Ishikawa (cell line): ENCODE measurements at regions not wholly inside any gene's neighbourhood (a gene's known extent, or its start where the extent isn't known, plus 50 kb on each side); places are given as distances from the start of the nearest gene placed in this dataset.

Experiments used
- CEBPB ChIP-seq: IDR thresholded peaks from 2 replicates; pipeline ENCODE4 v1.6.1; 2012
- CREB1 ChIP-seq: IDR thresholded peaks from 2 replicates; pipeline ENCODE4 v1.6.1; 2012; ENCODE audit warnings: low read depth
- EGR1 ChIP-seq: IDR thresholded peaks from 2 replicates; pipeline ENCODE4 v1.6.1; 2012
- EP300 ChIP-seq: IDR thresholded peaks from 2 replicates; pipeline ENCODE4 v1.6.1; 2012; ENCODE audit warnings: borderline replicate concordance
- FOXM1 ChIP-seq: IDR thresholded peaks from 2 replicates; pipeline ENCODE4 v1.6.1; 2012; ENCODE audit warnings: low read depth, borderline replicate concordance
- MAX ChIP-seq: IDR thresholded peaks from 2 replicates; pipeline ENCODE4 v1.6.1; 2012
- NFIC ChIP-seq: IDR thresholded peaks from 2 replicates; pipeline ENCODE4 v1.6.1; 2012
- RAD21 ChIP-seq: IDR thresholded peaks from 2 replicates; pipeline ENCODE4 v1.6.1; 2012; ENCODE audit warnings: low read depth
- REST ChIP-seq: IDR thresholded peaks from 2 replicates; pipeline ENCODE4 v1.6.1; 2012; ENCODE audit warnings: low read depth, mild to moderate bottlenecking
- TAF1 ChIP-seq: IDR thresholded peaks from 2 replicates; pipeline ENCODE4 v1.6.1; 2012; ENCODE audit warnings: low read depth, mild to moderate bottlenecking
- TCF12 ChIP-seq: IDR thresholded peaks from 2 replicates; pipeline ENCODE4 v1.6.1; 2012; ENCODE audit warnings: low read depth
- TEAD4 ChIP-seq: IDR thresholded peaks from 2 replicates; pipeline ENCODE4 v1.6.1; 2012
- USF1 ChIP-seq: IDR thresholded peaks from 2 replicates; pipeline ENCODE4 v1.6.1; 2012
- YY1 ChIP-seq: IDR thresholded peaks from 2 replicates; pipeline ENCODE4 v1.6.1; 2012; ENCODE audit warnings: low read depth
- ZBTB7A ChIP-seq: IDR thresholded peaks from 2 replicates; pipeline ENCODE4 v1.6.1; 2012; ENCODE audit warnings: low read depth

- TF ChIP-seq USF1 = no peak
- 0 out of 2 replicates have a peak, but pooled peaks have one; percentile 26 for TF ChIP-seq MAX
- peak; percentile 24; the same call in 1 of the 2 replicates for TF ChIP-seq TCF12
- TF ChIP-seq RAD21 = no peak
- TF ChIP-seq NFIC = peak; percentile 44; the same call in 1 of the 2 replicates
- no peak for TF ChIP-seq TAF1
- TF ChIP-seq EP300 = peak; percentile 77
- peak; percentile 57; the same call in 1 of the 2 replicates for TF ChIP-seq FOXM1
- no peak for TF ChIP-seq CREB1
- no peak for TF ChIP-seq ZBTB7A
- TF ChIP-seq YY1 = no peak
- no peak for TF ChIP-seq EGR1
- peak; percentile 65 for TF ChIP-seq TEAD4
- peak; percentile 58 for TF ChIP-seq CEBPB
- TF ChIP-seq REST = no peak
Measured at GRCh38 chr6:139973669-139974344, 599.4 kb upstream of the CITED2 start.

- TF ChIP-seq YY1 = no peak
- TF ChIP-seq TCF12 = no peak
- TF ChIP-seq TEAD4 = no peak
- no peak for TF ChIP-seq EP300
- no peak for TF ChIP-seq MAX
- no peak for TF ChIP-seq TAF1
- TF ChIP-seq ZBTB7A = no peak
- no peak for TF ChIP-seq FOXM1
- TF ChIP-seq NFIC = no peak
- TF ChIP-seq USF1 = no peak
- no peak for TF ChIP-seq REST
- TF ChIP-seq RAD21 = no peak
Measured at GRCh38 chr6:139972116-139972515, 597.7 kb upstream of the CITED2 start.

- TF ChIP-seq TCF12 = no peak
Measured at GRCh38 chr6:139970591-139970991, 596.1 kb upstream of the CITED2 start.

- no peak for TF ChIP-seq EP300
- TF ChIP-seq TCF12 = no peak
- TF ChIP-seq NFIC = no peak
- no peak for TF ChIP-seq RAD21
- no peak for TF ChIP-seq CEBPB
- TF ChIP-seq USF1 = no peak
- TF ChIP-seq ZBTB7A = no peak
- TF ChIP-seq FOXM1 = no peak
- TF ChIP-seq TEAD4 = no peak
- TF ChIP-seq TAF1 = no peak
Measured at GRCh38 chr6:139967497-139967896, 593.0 kb upstream of the CITED2 start.

GRCh38 chr6:139965393-139965792 is 590.9 kb upstream of the CITED2 start:
- no peak for TF ChIP-seq RAD21
- TF ChIP-seq EGR1 = no peak
- no peak for TF ChIP-seq CEBPB
- TF ChIP-seq MAX = no peak
- no peak for TF ChIP-seq TCF12
- no peak for TF ChIP-seq NFIC
- no peak for TF ChIP-seq CREB1
- no peak for TF ChIP-seq TEAD4
- TF ChIP-seq USF1 = no peak
- TF ChIP-seq FOXM1 = no peak
- TF ChIP-seq YY1 = no peak
- TF ChIP-seq ZBTB7A = no peak
- TF ChIP-seq REST = no peak
- no peak for TF ChIP-seq EP300
- TF ChIP-seq TAF1 = no peak
